ENCODE measurements at regions not wholly inside any gene's neighbourhood (a gene's known extent, or its start where the extent isn't known, plus 50 kb on each side); places are given as distances from the start of the nearest gene placed in this dataset.

DNA sequence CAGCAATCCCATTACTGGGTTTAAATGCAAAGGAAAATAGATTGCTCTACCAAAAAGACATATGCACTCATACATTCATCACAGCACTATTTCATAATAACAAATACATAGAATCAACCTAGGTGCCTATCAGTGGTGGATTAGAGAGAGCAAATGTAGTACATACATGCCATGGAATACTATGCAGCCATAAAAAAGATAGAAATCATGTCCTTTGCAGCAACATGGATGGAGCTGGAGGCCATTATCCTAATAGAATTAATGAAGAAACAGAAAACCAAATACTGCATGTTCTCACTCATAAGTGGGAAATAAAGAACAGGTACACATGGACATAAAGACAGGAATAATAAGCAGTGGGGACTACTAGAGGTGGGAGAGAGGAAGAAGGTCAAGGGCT, 70.7 kb upstream of the MLIP start:
- no peaks in the 10 kb centered on the region for H3K27me3 ChIP-seq
- H3K9me3 ChIP-seq: no peaks in the 10 kb centered on the region
- TF ChIP-seq, protein P1, sequence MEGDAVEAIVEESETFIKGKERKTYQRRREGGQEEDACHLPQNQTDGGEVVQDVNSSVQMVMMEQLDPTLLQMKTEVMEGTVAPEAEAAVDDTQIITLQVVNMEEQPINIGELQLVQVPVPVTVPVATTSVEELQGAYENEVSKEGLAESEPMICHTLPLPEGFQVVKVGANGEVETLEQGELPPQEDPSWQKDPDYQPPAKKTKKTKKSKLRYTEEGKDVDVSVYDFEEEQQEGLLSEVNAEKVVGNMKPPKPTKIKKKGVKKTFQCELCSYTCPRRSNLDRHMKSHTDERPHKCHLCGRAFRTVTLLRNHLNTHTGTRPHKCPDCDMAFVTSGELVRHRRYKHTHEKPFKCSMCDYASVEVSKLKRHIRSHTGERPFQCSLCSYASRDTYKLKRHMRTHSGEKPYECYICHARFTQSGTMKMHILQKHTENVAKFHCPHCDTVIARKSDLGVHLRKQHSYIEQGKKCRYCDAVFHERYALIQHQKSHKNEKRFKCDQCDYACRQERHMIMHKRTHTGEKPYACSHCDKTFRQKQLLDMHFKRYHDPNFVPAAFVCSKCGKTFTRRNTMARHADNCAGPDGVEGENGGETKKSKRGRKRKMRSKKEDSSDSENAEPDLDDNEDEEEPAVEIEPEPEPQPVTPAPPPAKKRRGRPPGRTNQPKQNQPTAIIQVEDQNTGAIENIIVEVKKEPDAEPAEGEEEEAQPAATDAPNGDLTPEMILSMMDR (IDR thresholded peaks at IDR 0.05): no peak
- no peak for DNase-seq (ENCODE audit: low spot score in 2 of 2)
- H3K27ac ChIP-seq: no peak overlapping the region
- H3K36me3 ChIP-seq: no peaks in the 10 kb centered on the region
- no peak overlapping the region for H3K4me3 ChIP-seq
- H3K4me1 ChIP-seq: no peaks in the 10 kb centered on the region
- intact Hi-C loops (cut with DNase I; ENCODE audit: low total_unique reads): no loop called here

DNA sequence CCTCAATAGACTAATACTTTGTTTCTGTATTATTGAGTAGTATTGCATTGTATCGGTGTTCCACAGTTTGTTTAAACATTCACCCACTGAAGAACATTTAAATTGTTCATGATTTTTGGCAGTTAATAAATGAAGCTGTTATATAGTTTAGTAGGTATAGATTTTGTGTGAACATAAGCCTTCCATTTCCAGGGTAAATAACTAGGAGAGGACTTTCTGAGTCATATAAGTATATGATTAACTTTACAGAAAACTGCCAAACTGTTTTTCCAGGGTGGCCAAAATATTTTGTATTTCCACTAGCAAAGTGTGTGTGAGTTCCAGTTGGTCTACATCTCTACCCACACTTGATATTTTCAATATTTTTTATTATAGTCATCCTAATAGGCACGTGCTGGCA, 70.0 kb upstream of the MLIP start:
- H3K4me3 ChIP-seq: no peak overlapping the region
- intact Hi-C loops (cut with DNase I; ENCODE audit: low total_unique reads): no loop called here
- H3K27me3 ChIP-seq: no peaks in the 10 kb centered on the region
- H3K9me3 ChIP-seq: no peaks in the 10 kb centered on the region
- DNase-seq (ENCODE audit: low spot score in 2 of 2): no peak
- H3K4me1 ChIP-seq: no peaks in the 10 kb centered on the region
- no peaks in the 10 kb centered on the region for H3K36me3 ChIP-seq
- TF ChIP-seq POLR2AphosphoS5 (IDR thresholded peaks at IDR 0.05) (no peak), POLR2A (IDR thresholded peaks at IDR 0.05) (no peak)
- TF ChIP-seq, protein P1 (IDR thresholded peaks at IDR 0.05): no peak
- H3K27ac ChIP-seq: no peak overlapping the region

DNA sequence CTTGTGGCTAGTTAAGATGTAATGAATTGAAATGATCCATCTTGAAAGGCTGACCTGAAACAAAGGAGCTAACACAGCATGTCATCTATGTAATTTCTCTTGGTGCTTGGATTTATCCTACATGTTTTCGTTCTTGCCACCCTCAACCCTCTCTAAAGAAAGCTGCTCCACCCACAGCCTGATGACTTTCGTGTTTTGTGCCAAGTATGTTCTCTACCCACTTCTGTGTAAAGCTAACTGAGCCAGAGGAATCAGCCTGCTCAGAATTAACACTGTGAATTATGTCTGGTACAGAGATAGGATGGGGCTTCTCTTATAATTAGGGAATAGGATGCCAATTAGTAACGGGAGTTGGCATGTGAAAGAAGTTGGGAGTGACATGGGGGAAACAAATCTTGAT, 67.9 kb upstream of the MLIP start:
- H3K4me3 ChIP-seq: no peak overlapping the region
- intact Hi-C loops (cut with DNase I; ENCODE audit: low total_unique reads): no loop called here
- TF ChIP-seq, protein P1 (IDR thresholded peaks at IDR 0.05): no peak
- TF ChIP-seq POLR2AphosphoS5 (IDR thresholded peaks at IDR 0.05): no peak
- TF ChIP-seq POLR2A (IDR thresholded peaks at IDR 0.05): no peak
- H3K4me1 ChIP-seq: no peaks in the 10 kb centered on the region
- H3K27me3 ChIP-seq: no peaks in the 10 kb centered on the region
- no peaks in the 10 kb centered on the region for H3K36me3 ChIP-seq
- H3K9me3 ChIP-seq: no peaks in the 10 kb centered on the region
- H3K27ac ChIP-seq: no peak overlapping the region
- no peak for DNase-seq (ENCODE audit: low spot score in 2 of 2)

DNA sequence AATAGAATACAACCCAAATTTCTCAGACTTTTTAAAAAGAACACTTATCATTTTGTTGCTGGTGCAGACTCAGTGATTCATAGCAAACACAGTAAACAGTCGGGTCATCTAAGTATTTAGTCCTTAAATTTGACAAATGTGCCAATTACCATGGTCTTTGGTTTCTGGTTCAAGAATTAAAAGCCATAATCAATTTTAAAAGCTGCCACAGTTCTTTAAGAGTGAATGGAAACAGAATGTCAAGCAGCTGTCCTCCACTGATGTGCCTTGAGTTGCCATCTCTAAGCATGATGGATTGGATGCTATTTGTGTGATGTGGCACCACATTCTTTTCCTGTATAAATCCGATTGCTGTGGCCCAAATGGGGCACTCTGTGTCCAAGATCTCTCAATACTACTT, 67.2 kb upstream of the MLIP start:
- no peaks in the 10 kb centered on the region for H3K4me1 ChIP-seq
- H3K4me3 ChIP-seq: no peak overlapping the region
- H3K27ac ChIP-seq: no peak overlapping the region
- intact Hi-C loops (cut with DNase I; ENCODE audit: low total_unique reads): no loop called here
- H3K27me3 ChIP-seq: no peaks in the 10 kb centered on the region
- DNase-seq (ENCODE audit: low spot score in 2 of 2): no peak
- TF ChIP-seq, protein P1 (IDR thresholded peaks at IDR 0.05): no peak
- TF ChIP-seq POLR2A (IDR thresholded peaks at IDR 0.05) (no peak), POLR2AphosphoS5 (IDR thresholded peaks at IDR 0.05) (no peak)
- H3K36me3 ChIP-seq: no peaks in the 10 kb centered on the region
- H3K9me3 ChIP-seq: no peaks in the 10 kb centered on the region

DNA sequence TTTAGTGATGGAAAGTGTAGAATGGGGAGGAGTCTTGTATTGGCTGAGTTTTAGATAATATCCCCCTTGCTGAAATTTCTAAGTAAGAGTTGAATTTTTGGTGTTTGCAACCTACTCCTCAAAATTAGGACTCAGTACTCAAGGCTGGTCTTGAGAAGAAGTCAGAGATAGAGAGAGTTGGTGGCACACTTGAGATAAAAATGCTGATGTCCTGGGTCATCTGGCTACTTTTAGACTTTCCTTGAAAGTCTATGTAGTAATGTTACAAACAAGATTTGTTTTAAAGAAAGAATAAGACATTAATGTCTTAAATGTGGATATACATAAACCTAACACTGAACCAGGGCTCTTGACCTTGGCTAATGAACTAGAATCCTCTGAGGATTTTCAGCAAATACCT, 62.5 kb upstream of the MLIP start:
- intact Hi-C loops (cut with DNase I; ENCODE audit: low total_unique reads): no loop called here
- DNase-seq (ENCODE audit: low spot score in 2 of 2): no peak
- no peaks in the 10 kb centered on the region for H3K36me3 ChIP-seq
- no peaks in the 10 kb centered on the region for H3K9me3 ChIP-seq
- no peaks in the 10 kb centered on the region for H3K27me3 ChIP-seq
- no peak overlapping the region for H3K27ac ChIP-seq
- no peak overlapping the region for H3K4me3 ChIP-seq
- TF ChIP-seq POLR2AphosphoS5 (IDR thresholded peaks at IDR 0.05): no peak
- TF ChIP-seq, protein P1 (IDR thresholded peaks at IDR 0.05): no peak
- TF ChIP-seq POLR2A (IDR thresholded peaks at IDR 0.05): no peak
- H3K4me1 ChIP-seq: no peaks in the 10 kb centered on the region
